ENCODE measurements at regions not wholly inside any gene's neighbourhood (a gene's known extent, or its start where the extent isn't known, plus 50 kb on each side); places are given as distances from the start of the nearest gene placed in this dataset.

- BruUV-seq (replicated peaks) = no TSS peak
- Mint-ChIP-seq H3K36me3 (ENCODE audit: insufficient read depth, unreplicated experiment) (no peaks in the 10 kb centered on the region), H3K4me1 (ENCODE audit: low read depth, unreplicated experiment) (no peaks in the 10 kb centered on the region), H3K4me3 (ENCODE audit: unreplicated experiment) (no peak overlapping the region), H3K9me3 (ENCODE audit: unreplicated experiment) (no peaks in the 10 kb centered on the region), H3K27me3 (ENCODE audit: insufficient read depth, unreplicated experiment) (peaks cover 6% of the 10 kb centered on the region), H3K27ac (ENCODE audit: unreplicated experiment) (no peak overlapping the region)
- no peak for TF ChIP-seq CTCF (IDR thresholded peaks at IDR 0.05; ENCODE audit: insufficient read depth in 1 of 2, low read depth in 1 of 2, low read length in 1 of 2, severe bottlenecking in 1 of 2, unreplicated experiment in 1 of 2)
- no peak for DNase-seq
- CTCF ChIA-PET = no interaction called here
- Histone ChIP-seq H3K36me3 (ENCODE audit: control insufficient read depth, insufficient read depth, low read length) (no peaks in the 10 kb centered on the region), H3K4me1 (no peaks in the 10 kb centered on the region), H3K27me3 (replicated peaks; ENCODE audit: control insufficient read depth, insufficient read depth, low read length) (no peaks in the 10 kb centered on the region), H3K9me3 (no peaks in the 10 kb centered on the region), H3K4me3 (ENCODE audit: low read depth, low read length) (no peak overlapping the region)
- intact Hi-C loops (cut with micrococcal nuclease; ENCODE audit: unreplicated experiment) = no loop called here
- POLR2A ChIA-PET = no interaction called here
These were observed 285.0 kb downstream of the DUSP10 start for GRCh38 chr1:221456918-221457317.

GRCh38 chr1:221457685-221458446, 284.0 kb downstream of the DUSP10 start:
- ChIA-PET POLR2A (no interaction called here), CTCF (no interaction called here)
- Mint-ChIP-seq H3K27ac (ENCODE audit: unreplicated experiment) (no peak overlapping the region), H3K27me3 (ENCODE audit: insufficient read depth, unreplicated experiment) (peaks cover 6% of the 10 kb centered on the region), H3K4me1 (ENCODE audit: low read depth, unreplicated experiment) (no peaks in the 10 kb centered on the region), H3K9me3 (ENCODE audit: unreplicated experiment) (no peaks in the 10 kb centered on the region), H3K36me3 (ENCODE audit: insufficient read depth, unreplicated experiment) (no peaks in the 10 kb centered on the region), H3K4me3 (ENCODE audit: unreplicated experiment) (no peak overlapping the region)
- DNase-seq = no peak
- H3K9me3 ChIP-seq = no peaks in the 10 kb centered on the region
- H3K4me1 ChIP-seq = no peaks in the 10 kb centered on the region
- H3K36me3 ChIP-seq (ENCODE audit: control insufficient read depth, insufficient read depth, low read length) = no peaks in the 10 kb centered on the region
- intact Hi-C loops (cut with micrococcal nuclease; ENCODE audit: unreplicated experiment) = no loop called here
- TF ChIP-seq CTCF (IDR thresholded peaks at IDR 0.05; ENCODE audit: insufficient read depth in 1 of 2, low read depth in 1 of 2, low read length in 1 of 2, severe bottlenecking in 1 of 2, unreplicated experiment in 1 of 2) = no peak
- no peak overlapping the region for H3K4me3 ChIP-seq (ENCODE audit: low read depth, low read length)
- no TSS peak for BruUV-seq (replicated peaks)
- no peaks in the 10 kb centered on the region for H3K27me3 ChIP-seq (replicated peaks; ENCODE audit: control insufficient read depth, insufficient read depth, low read length)

GRCh38 chr1:221458447-221459156, 283.3 kb downstream of the DUSP10 start:
- Mint-ChIP-seq H3K27me3 (ENCODE audit: insufficient read depth, unreplicated experiment) (peaks cover 6% of the 10 kb centered on the region), H3K36me3 (ENCODE audit: insufficient read depth, unreplicated experiment) (no peaks in the 10 kb centered on the region), H3K4me1 (ENCODE audit: low read depth, unreplicated experiment) (no peaks in the 10 kb centered on the region), H3K27ac (ENCODE audit: unreplicated experiment) (no peak overlapping the region), H3K9me3 (ENCODE audit: unreplicated experiment) (no peaks in the 10 kb centered on the region), H3K4me3 (ENCODE audit: unreplicated experiment) (no peak overlapping the region)
- Histone ChIP-seq H3K4me3 (ENCODE audit: low read depth, low read length) (no peak overlapping the region), H3K27me3 (replicated peaks; ENCODE audit: control insufficient read depth, insufficient read depth, low read length) (no peaks in the 10 kb centered on the region), H3K4me1 (no peaks in the 10 kb centered on the region), H3K36me3 (ENCODE audit: control insufficient read depth, insufficient read depth, low read length) (no peaks in the 10 kb centered on the region), H3K9me3 (no peaks in the 10 kb centered on the region)
- DNase-seq = no peak
- no TSS peak for BruUV-seq (replicated peaks)
- intact Hi-C loops (cut with micrococcal nuclease; ENCODE audit: unreplicated experiment) = no loop called here
- TF ChIP-seq CTCF (IDR thresholded peaks at IDR 0.05; ENCODE audit: insufficient read depth in 1 of 2, low read depth in 1 of 2, low read length in 1 of 2, severe bottlenecking in 1 of 2, unreplicated experiment in 1 of 2) = no peak
- ChIA-PET CTCF (no interaction called here), POLR2A (no interaction called here)

Data from Caco-2 (cell line).